ENCODE measurements at regions not wholly inside any gene's neighbourhood (a gene's known extent, or its start where the extent isn't known, plus 50 kb on each side); places are given as distances from the start of the nearest gene placed in this dataset.

DNA sequence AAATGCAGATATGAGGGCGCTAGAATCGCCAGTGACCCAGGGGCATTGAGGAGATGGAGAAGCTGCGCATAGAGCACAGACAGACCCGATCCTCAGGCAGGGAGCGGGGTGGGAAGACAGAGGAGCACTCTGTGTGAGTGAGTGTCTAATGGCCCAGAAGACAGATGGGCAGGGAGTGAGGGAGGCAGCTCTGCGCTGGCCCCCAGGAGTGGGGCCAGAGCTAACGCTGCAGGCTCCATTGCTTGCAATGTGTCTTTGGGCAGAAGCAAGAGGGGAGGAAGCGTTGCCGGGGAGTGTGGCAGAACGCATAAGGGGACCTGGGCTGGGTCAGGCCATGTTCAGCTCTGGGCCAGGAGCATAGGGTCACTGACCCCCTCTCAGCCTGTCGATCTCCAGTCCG lies 207.0 kb downstream of the TBXT start:
- no peak for TF ChIP-seq ZNF416 (CRISPR knock-in tag; IDR thresholded peaks at IDR 0.05)
- TF ChIP-seq, protein P1, sequence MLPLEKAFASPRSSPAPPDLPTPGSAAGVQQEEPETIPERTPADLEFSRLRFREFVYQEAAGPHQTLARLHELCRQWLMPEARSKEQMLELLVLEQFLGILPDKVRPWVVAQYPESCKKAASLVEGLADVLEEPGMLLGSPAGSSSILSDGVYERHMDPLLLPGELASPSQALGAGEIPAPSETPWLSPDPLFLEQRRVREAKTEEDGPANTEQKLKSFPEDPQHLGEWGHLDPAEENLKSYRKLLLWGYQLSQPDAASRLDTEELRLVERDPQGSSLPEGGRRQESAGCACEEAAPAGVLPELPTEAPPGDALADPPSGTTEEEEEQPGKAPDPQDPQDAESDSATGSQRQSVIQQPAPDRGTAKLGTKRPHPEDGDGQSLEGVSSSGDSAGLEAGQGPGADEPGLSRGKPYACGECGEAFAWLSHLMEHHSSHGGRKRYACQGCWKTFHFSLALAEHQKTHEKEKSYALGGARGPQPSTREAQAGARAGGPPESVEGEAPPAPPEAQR (CRISPR knock-in tag; IDR thresholded peaks at IDR 0.05) = no peak
- TF ChIP-seq OVOL2 (CRISPR knock-in tag; IDR thresholded peaks at IDR 0.05; ENCODE audit: borderline replicate concordance) = no peak
- TF ChIP-seq, protein P2, sequence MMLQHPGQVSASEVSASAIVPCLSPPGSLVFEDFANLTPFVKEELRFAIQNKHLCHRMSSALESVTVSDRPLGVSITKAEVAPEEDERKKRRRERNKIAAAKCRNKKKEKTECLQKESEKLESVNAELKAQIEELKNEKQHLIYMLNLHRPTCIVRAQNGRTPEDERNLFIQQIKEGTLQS (CRISPR knock-in tag; conservative IDR thresholded peaks at IDR 0.05) = no peak
- TF ChIP-seq, protein P3, sequence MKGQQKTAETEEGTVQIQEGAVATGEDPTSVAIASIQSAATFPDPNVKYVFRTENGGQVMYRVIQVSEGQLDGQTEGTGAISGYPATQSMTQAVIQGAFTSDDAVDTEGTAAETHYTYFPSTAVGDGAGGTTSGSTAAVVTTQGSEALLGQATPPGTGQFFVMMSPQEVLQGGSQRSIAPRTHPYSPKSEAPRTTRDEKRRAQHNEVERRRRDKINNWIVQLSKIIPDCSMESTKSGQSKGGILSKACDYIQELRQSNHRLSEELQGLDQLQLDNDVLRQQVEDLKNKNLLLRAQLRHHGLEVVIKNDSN (CRISPR knock-in tag; IDR thresholded peaks at IDR 0.05) = no peak
- TF ChIP-seq ZNF425 (CRISPR knock-in tag; conservative IDR thresholded peaks at IDR 0.05) = no peak
- TF ChIP-seq JAZF1 (CRISPR knock-in tag; IDR thresholded peaks at IDR 0.05) = no peak
- ChIA-PET POLR2A (no interaction called here), CTCF (no interaction called here)
- no peaks in the 10 kb centered on the region for H3K9me3 Mint-ChIP-seq
- no peak overlapping the region for H3K4me3 Mint-ChIP-seq
- H3K36me3 Mint-ChIP-seq = no peaks in the 10 kb centered on the region
- no peak overlapping the region for H3K27ac Mint-ChIP-seq
- peaks cover 2% of the 10 kb centered on the region; the same call in 1 of the 2 replicates for H3K27me3 Mint-ChIP-seq (ENCODE audit: low read depth)
- DNase-seq (ENCODE audit: low spot score) = no peak
- ATAC-seq = no peak
- H3K4me1 Mint-ChIP-seq = no peaks in the 10 kb centered on the region

- no peak overlapping the region for H3K4me3 Mint-ChIP-seq
- POLR2A ChIA-PET = no interaction called here
- H3K27me3 Mint-ChIP-seq (ENCODE audit: low read depth) = peaks cover 2% of the 10 kb centered on the region; the same call in 1 of the 2 replicates
- H3K27ac Mint-ChIP-seq = no peak overlapping the region
- DNase-seq (ENCODE audit: low spot score) = no peak
- no peaks in the 10 kb centered on the region for H3K4me1 Mint-ChIP-seq
- no peaks in the 10 kb centered on the region for H3K9me3 Mint-ChIP-seq
- CTCF ChIA-PET = no interaction called here
- no peaks in the 10 kb centered on the region for H3K36me3 Mint-ChIP-seq
- ATAC-seq = no peak
- no peak for TF ChIP-seq FOXP1 (CRISPR knock-in tag; IDR thresholded peaks at IDR 0.05; ENCODE audit: borderline replicate concordance)
- TF ChIP-seq ZNF425 (CRISPR knock-in tag; conservative IDR thresholded peaks at IDR 0.05) = no peak
- TF ChIP-seq, protein P4, sequence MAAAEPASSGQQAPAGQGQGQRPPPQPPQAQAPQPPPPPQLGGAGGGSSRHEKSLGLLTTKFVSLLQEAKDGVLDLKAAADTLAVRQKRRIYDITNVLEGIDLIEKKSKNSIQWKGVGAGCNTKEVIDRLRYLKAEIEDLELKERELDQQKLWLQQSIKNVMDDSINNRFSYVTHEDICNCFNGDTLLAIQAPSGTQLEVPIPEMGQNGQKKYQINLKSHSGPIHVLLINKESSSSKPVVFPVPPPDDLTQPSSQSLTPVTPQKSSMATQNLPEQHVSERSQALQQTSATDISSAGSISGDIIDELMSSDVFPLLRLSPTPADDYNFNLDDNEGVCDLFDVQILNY (CRISPR knock-in tag; IDR thresholded peaks at IDR 0.05) = no peak
- no peak for TF ChIP-seq JAZF1 (CRISPR knock-in tag; IDR thresholded peaks at IDR 0.05)
- no peak for TF ChIP-seq ZNF232 (CRISPR knock-in tag; IDR thresholded peaks at IDR 0.05)
- TF ChIP-seq ZNF219 (CRISPR knock-in tag; IDR thresholded peaks at IDR 0.05; ENCODE audit: borderline replicate concordance) = no peak
- TF ChIP-seq IRF2 (CRISPR knock-in tag; IDR thresholded peaks at IDR 0.05; ENCODE audit: borderline replicate concordance, low read depth) = no peak
- no peak for TF ChIP-seq MLX (CRISPR knock-in tag; IDR thresholded peaks at IDR 0.05)
- TF ChIP-seq, protein P5, sequence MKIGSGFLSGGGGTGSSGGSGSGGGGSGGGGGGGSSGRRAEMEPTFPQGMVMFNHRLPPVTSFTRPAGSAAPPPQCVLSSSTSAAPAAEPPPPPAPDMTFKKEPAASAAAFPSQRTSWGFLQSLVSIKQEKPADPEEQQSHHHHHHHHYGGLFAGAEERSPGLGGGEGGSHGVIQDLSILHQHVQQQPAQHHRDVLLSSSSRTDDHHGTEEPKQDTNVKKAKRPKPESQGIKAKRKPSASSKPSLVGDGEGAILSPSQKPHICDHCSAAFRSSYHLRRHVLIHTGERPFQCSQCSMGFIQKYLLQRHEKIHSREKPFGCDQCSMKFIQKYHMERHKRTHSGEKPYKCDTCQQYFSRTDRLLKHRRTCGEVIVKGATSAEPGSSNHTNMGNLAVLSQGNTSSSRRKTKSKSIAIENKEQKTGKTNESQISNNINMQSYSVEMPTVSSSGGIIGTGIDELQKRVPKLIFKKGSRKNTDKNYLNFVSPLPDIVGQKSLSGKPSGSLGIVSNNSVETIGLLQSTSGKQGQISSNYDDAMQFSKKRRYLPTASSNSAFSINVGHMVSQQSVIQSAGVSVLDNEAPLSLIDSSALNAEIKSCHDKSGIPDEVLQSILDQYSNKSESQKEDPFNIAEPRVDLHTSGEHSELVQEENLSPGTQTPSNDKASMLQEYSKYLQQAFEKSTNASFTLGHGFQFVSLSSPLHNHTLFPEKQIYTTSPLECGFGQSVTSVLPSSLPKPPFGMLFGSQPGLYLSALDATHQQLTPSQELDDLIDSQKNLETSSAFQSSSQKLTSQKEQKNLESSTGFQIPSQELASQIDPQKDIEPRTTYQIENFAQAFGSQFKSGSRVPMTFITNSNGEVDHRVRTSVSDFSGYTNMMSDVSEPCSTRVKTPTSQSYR (CRISPR knock-in tag; IDR thresholded peaks at IDR 0.05) = no peak
- TF ChIP-seq E2F1 (CRISPR knock-in tag; IDR thresholded peaks at IDR 0.05) = no peak
- TF ChIP-seq ZBTB21 (CRISPR knock-in tag; IDR thresholded peaks at IDR 0.05; ENCODE audit: borderline replicate concordance) = no peak
- TF ChIP-seq, protein P6, sequence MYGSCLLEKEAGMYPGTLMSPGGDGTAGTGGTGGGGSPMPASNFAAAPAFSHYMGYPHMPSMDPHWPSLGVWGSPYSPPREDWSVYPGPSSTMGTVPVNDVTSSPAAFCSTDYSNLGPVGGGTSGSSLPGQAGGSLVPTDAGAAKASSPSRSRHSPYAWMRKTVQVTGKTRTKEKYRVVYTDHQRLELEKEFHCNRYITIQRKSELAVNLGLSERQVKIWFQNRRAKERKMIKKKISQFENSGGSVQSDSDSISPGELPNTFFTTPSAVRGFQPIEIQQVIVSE (CRISPR knock-in tag; IDR thresholded peaks at IDR 0.05; ENCODE audit: borderline replicate concordance) = no peak
- no peak for TF ChIP-seq SMAD3 (CRISPR knock-in tag; IDR thresholded peaks at IDR 0.05; ENCODE audit: borderline replicate concordance)
- TF ChIP-seq TCF7 (CRISPR knock-in tag; IDR thresholded peaks at IDR 0.05; ENCODE audit: low read depth) = no peak
- no peak for TF ChIP-seq ZNF317 (CRISPR knock-in tag; IDR thresholded peaks at IDR 0.05; ENCODE audit: borderline replicate concordance, low read depth)
Observed at GRCh38 chr6:165959627-165960026, 208.0 kb downstream of the TBXT start.
